ENCODE measurements at regions not wholly inside any gene's neighbourhood (a gene's known extent, or its start where the extent isn't known, plus 50 kb on each side); places are given as distances from the start of the nearest gene placed in this dataset.

- intact Hi-C loops (cut with micrococcal nuclease), result no loop called here
- Histone ChIP-seq H3K27ac (ENCODE audit: low read depth, low read length) (no peak overlapping the region), H3K4me3 (ENCODE audit: low read length in 2 of 2) (no peak overlapping the region), H3K9me3 (ENCODE audit: control insufficient read depth in 1 of 2, low read length in 2 of 2) (no peaks in the 10 kb centered on the region), H3K4me1 (ENCODE audit: insufficient read depth, low read length) (no peaks in the 10 kb centered on the region), H3K27me3 (ENCODE audit: insufficient read depth, low read length) (no peaks in the 10 kb centered on the region), H3K36me3 (ENCODE audit: insufficient read depth, low read length) (no peaks in the 10 kb centered on the region)
- no peak for DNase-seq
- Mint-ChIP-seq H3K27me3 (no peaks in the 10 kb centered on the region), H3K27ac (no peak overlapping the region), H3K4me1 (no peaks in the 10 kb centered on the region), H3K4me3 (no peak overlapping the region), H3K36me3 (no peaks in the 10 kb centered on the region), H3K9me3 (peaks cover 2 to 7% (median 4%) of the 10 kb centered on the region in 8 donors)
- CTCF ChIA-PET (ENCODE audit: partially characterized antibody), result no interaction called here
- POLR2A ChIA-PET (ENCODE audit: partially characterized antibody), result no interaction called here
Measured at GRCh38 chr5:163759000-163759704, 253.7 kb downstream of the MAT2B start.

GRCh38 chr5:163760498-163760897 is 255.1 kb downstream of the MAT2B start:
- no peaks in the 10 kb centered on the region for H3K36me3 ChIP-seq (ENCODE audit: insufficient read depth, low read length)
- Mint-ChIP-seq H3K4me1 (no peaks in the 10 kb centered on the region), H3K9me3 (peaks cover 2 to 7% (median 4%) of the 10 kb centered on the region in 8 donors), H3K36me3 (no peaks in the 10 kb centered on the region), H3K27me3 (no peaks in the 10 kb centered on the region), H3K27ac (no peak overlapping the region), H3K4me3 (no peak overlapping the region)
- no peaks in the 10 kb centered on the region for H3K9me3 ChIP-seq (ENCODE audit: control insufficient read depth in 1 of 2, low read length in 2 of 2)
- POLR2A ChIA-PET (ENCODE audit: partially characterized antibody), result no interaction called here
- H3K27me3 ChIP-seq (ENCODE audit: insufficient read depth, low read length), result no peaks in the 10 kb centered on the region
- no peaks in the 10 kb centered on the region for H3K4me1 ChIP-seq (ENCODE audit: insufficient read depth, low read length)
- H3K27ac ChIP-seq (ENCODE audit: low read depth, low read length), result no peak overlapping the region
- no peak for DNase-seq
- H3K4me3 ChIP-seq (ENCODE audit: low read length in 2 of 2), result no peak overlapping the region
- intact Hi-C loops (cut with micrococcal nuclease), result no loop called here
- CTCF ChIA-PET (ENCODE audit: partially characterized antibody), result no interaction called here

GRCh38 chr5:163766936-163767670 is 261.7 kb downstream of the MAT2B start:
- H3K27ac ChIP-seq (ENCODE audit: low read depth, low read length), result no peak overlapping the region
- no peaks in the 10 kb centered on the region for H3K4me1 ChIP-seq (ENCODE audit: insufficient read depth, low read length)
- Mint-ChIP-seq H3K4me1 (no peaks in the 10 kb centered on the region), H3K9me3 (peaks cover 0 to 6% (median under 1%) of the 10 kb centered on the region in 8 donors), H3K27ac (no peak overlapping the region), H3K36me3 (no peaks in the 10 kb centered on the region), H3K4me3 (no peak overlapping the region), H3K27me3 (no peaks in the 10 kb centered on the region)
- ChIA-PET CTCF (ENCODE audit: partially characterized antibody) (no interaction called here), POLR2A (ENCODE audit: partially characterized antibody) (no interaction called here)
- H3K27me3 ChIP-seq (ENCODE audit: insufficient read depth, low read length), result no peaks in the 10 kb centered on the region
- no peak overlapping the region for H3K4me3 ChIP-seq (ENCODE audit: low read length in 2 of 2)
- intact Hi-C loops (cut with micrococcal nuclease), result no loop called here
- H3K36me3 ChIP-seq (ENCODE audit: insufficient read depth, low read length), result no peaks in the 10 kb centered on the region
- H3K9me3 ChIP-seq (ENCODE audit: control insufficient read depth in 1 of 2, low read length in 2 of 2), result no peaks in the 10 kb centered on the region
- no peak for DNase-seq

- H3K9me3 ChIP-seq (ENCODE audit: control insufficient read depth in 1 of 2, low read length in 2 of 2), result no peaks in the 10 kb centered on the region
- no peak overlapping the region for H3K27ac ChIP-seq (ENCODE audit: low read depth, low read length)
- Mint-ChIP-seq H3K4me3 (no peak overlapping the region), H3K4me1 (no peaks in the 10 kb centered on the region), H3K9me3 (peaks cover 0 to 4% (median under 1%) of the 10 kb centered on the region in 8 donors), H3K27me3 (no peaks in the 10 kb centered on the region), H3K36me3 (no peaks in the 10 kb centered on the region), H3K27ac (no peak overlapping the region)
- no peak for DNase-seq
- no peak overlapping the region for H3K4me3 ChIP-seq (ENCODE audit: low read length in 2 of 2)
- no peaks in the 10 kb centered on the region for H3K4me1 ChIP-seq (ENCODE audit: insufficient read depth, low read length)
- CTCF ChIA-PET (ENCODE audit: partially characterized antibody), result no interaction called here
- intact Hi-C loops (cut with micrococcal nuclease), result no loop called here
- POLR2A ChIA-PET (ENCODE audit: partially characterized antibody), result no interaction called here
- no peaks in the 10 kb centered on the region for H3K27me3 ChIP-seq (ENCODE audit: insufficient read depth, low read length)
- no peaks in the 10 kb centered on the region for H3K36me3 ChIP-seq (ENCODE audit: insufficient read depth, low read length)
Measured at GRCh38 chr5:163770625-163771024, 265.2 kb downstream of the MAT2B start.

GRCh38 chr5:163772241-163772640 is 266.8 kb downstream of the MAT2B start:
- no peak for DNase-seq
- H3K4me1 ChIP-seq (ENCODE audit: insufficient read depth, low read length), result no peaks in the 10 kb centered on the region
- no peaks in the 10 kb centered on the region for H3K27me3 Mint-ChIP-seq
- ChIA-PET POLR2A (ENCODE audit: partially characterized antibody) (no interaction called here), CTCF (ENCODE audit: partially characterized antibody) (no interaction called here)
- H3K36me3 ChIP-seq (ENCODE audit: insufficient read depth, low read length), result no peaks in the 10 kb centered on the region
- H3K4me3 Mint-ChIP-seq, result no peak overlapping the region
- no peak overlapping the region for H3K27ac ChIP-seq (ENCODE audit: low read depth, low read length)
- H3K27me3 ChIP-seq (ENCODE audit: insufficient read depth, low read length), result no peaks in the 10 kb centered on the region
- no peaks in the 10 kb centered on the region for H3K4me1 Mint-ChIP-seq
- no peaks in the 10 kb centered on the region for H3K36me3 Mint-ChIP-seq
- H3K4me3 ChIP-seq (ENCODE audit: low read length in 2 of 2), result no peak overlapping the region
- intact Hi-C loops (cut with micrococcal nuclease), result no loop called here
- peaks cover 0 to 5% (median under 1%) of the 10 kb centered on the region in 8 donors for H3K9me3 Mint-ChIP-seq
- H3K9me3 ChIP-seq (ENCODE audit: control insufficient read depth in 1 of 2, low read length in 2 of 2), result no peaks in the 10 kb centered on the region
- H3K27ac Mint-ChIP-seq, result no peak overlapping the region

- Histone ChIP-seq H3K36me3 (ENCODE audit: insufficient read depth, low read length) (no peaks in the 10 kb centered on the region), H3K27me3 (ENCODE audit: insufficient read depth, low read length) (no peaks in the 10 kb centered on the region), H3K27ac (ENCODE audit: low read depth, low read length) (no peak overlapping the region), H3K4me3 (ENCODE audit: low read length in 2 of 2) (no peak overlapping the region), H3K9me3 (ENCODE audit: control insufficient read depth in 1 of 2, low read length in 2 of 2) (no peaks in the 10 kb centered on the region), H3K4me1 (ENCODE audit: insufficient read depth, low read length) (no peaks in the 10 kb centered on the region)
- Mint-ChIP-seq H3K4me1 (no peaks in the 10 kb centered on the region), H3K27me3 (no peaks in the 10 kb centered on the region), H3K4me3 (no peak overlapping the region), H3K27ac (no peak overlapping the region), H3K36me3 (no peaks in the 10 kb centered on the region), H3K9me3 (peaks cover 0 to 5% (median 0%) of the 10 kb centered on the region in 8 donors)
- CTCF ChIA-PET (ENCODE audit: partially characterized antibody), result no interaction called here
- intact Hi-C loops (cut with micrococcal nuclease), result no loop called here
- DNase-seq, result no peak
- POLR2A ChIA-PET (ENCODE audit: partially characterized antibody), result no interaction called here
Measured at GRCh38 chr5:163772644-163773043, 267.2 kb downstream of the MAT2B start.

- H3K36me3 Mint-ChIP-seq, result no peaks in the 10 kb centered on the region
- no peak overlapping the region for H3K4me3 Mint-ChIP-seq
- no peak overlapping the region for H3K27ac Mint-ChIP-seq
- intact Hi-C loops (cut with micrococcal nuclease), result no loop called here
- no peaks in the 10 kb centered on the region for H3K36me3 ChIP-seq (ENCODE audit: insufficient read depth, low read length)
- no peaks in the 10 kb centered on the region for H3K27me3 ChIP-seq (ENCODE audit: insufficient read depth, low read length)
- no peak overlapping the region for H3K27ac ChIP-seq (ENCODE audit: low read depth, low read length)
- H3K4me1 Mint-ChIP-seq, result no peaks in the 10 kb centered on the region
- no peak overlapping the region for H3K4me3 ChIP-seq (ENCODE audit: low read length in 2 of 2)
- no peaks in the 10 kb centered on the region for H3K27me3 Mint-ChIP-seq
- H3K9me3 Mint-ChIP-seq, result peaks cover 0 to 5% (median under 1%) of the 10 kb centered on the region in 8 donors
- CTCF ChIA-PET (ENCODE audit: partially characterized antibody), result no interaction called here
- POLR2A ChIA-PET (ENCODE audit: partially characterized antibody), result no interaction called here
- no peaks in the 10 kb centered on the region for H3K4me1 ChIP-seq (ENCODE audit: insufficient read depth, low read length)
- no peaks in the 10 kb centered on the region for H3K9me3 ChIP-seq (ENCODE audit: control insufficient read depth in 1 of 2, low read length in 2 of 2)
- no peak for DNase-seq
Measured at GRCh38 chr5:163773226-163773625, 267.8 kb downstream of the MAT2B start.

Data from CD4-positive, alpha-beta memory T cell (primary cell).